ENCODE measurements at regions not wholly inside any gene's neighbourhood (a gene's known extent, or its start where the extent isn't known, plus 50 kb on each side); places are given as distances from the start of the nearest gene placed in this dataset.
A peak's percentile ranks its signal among the peaks of the same experiment; 100 is the strongest.

GRCh38 chr13:89965252-89965651 lies 1382.2 kb upstream of the MIR17HG start:
- DNase-seq (ENCODE audit: low read depth): no peak

- no peak for DNase-seq (ENCODE audit: low read depth)
These were observed 1381.0 kb upstream of the MIR17HG start for GRCh38 chr13:89966524-89966923.

- DNase-seq (ENCODE audit: low read depth): no peak
These were observed 1379.8 kb upstream of the MIR17HG start for GRCh38 chr13:89967701-89968100.

GRCh38 chr13:89968470-89968869 lies 1379.0 kb upstream of the MIR17HG start:
- no peak for DNase-seq (ENCODE audit: low read depth)

- no peak for DNase-seq (ENCODE audit: low read depth)
These were observed 1377.2 kb upstream of the MIR17HG start for GRCh38 chr13:89970353-89970709.

GRCh38 chr13:89977203-89977602 lies 1370.3 kb upstream of the MIR17HG start:
- DNase-seq (ENCODE audit: low read depth): peak; percentile 2

- no peak for DNase-seq (ENCODE audit: low read depth)
These were observed 1366.6 kb upstream of the MIR17HG start for GRCh38 chr13:89980896-89981295.

- DNase-seq (ENCODE audit: low read depth): peak; percentile 5
These were observed 1364.9 kb upstream of the MIR17HG start for GRCh38 chr13:89982407-89983095.

- no peak for DNase-seq (ENCODE audit: low read depth)
These were observed 1359.3 kb upstream of the MIR17HG start for GRCh38 chr13:89988206-89988605.

- no peak for DNase-seq (ENCODE audit: low read depth)
These were observed 1343.9 kb upstream of the MIR17HG start for GRCh38 chr13:90003566-90003965.

- no peak for DNase-seq (ENCODE audit: low read depth)
These were observed 1338.8 kb upstream of the MIR17HG start for GRCh38 chr13:90008707-90009149.

GRCh38 chr13:90014038-90014437 lies 1333.4 kb upstream of the MIR17HG start:
- DNase-seq (ENCODE audit: low read depth): no peak

GRCh38 chr13:90015565-90016507 lies 1331.7 kb upstream of the MIR17HG start:
- peak; percentile 14 for DNase-seq (ENCODE audit: low read depth)

- no peak for DNase-seq (ENCODE audit: low read depth)
These were observed 1330.8 kb upstream of the MIR17HG start for GRCh38 chr13:90016688-90017087.

GRCh38 chr13:90020536-90021070 lies 1326.9 kb upstream of the MIR17HG start:
- DNase-seq (ENCODE audit: low read depth): no peak

GRCh38 chr13:90027409-90027808 lies 1320.1 kb upstream of the MIR17HG start:
- no peak for DNase-seq (ENCODE audit: low read depth)

GRCh38 chr13:90032313-90032712 lies 1315.2 kb upstream of the MIR17HG start:
- DNase-seq (ENCODE audit: low read depth): no peak

GRCh38 chr13:90032841-90033493 lies 1314.5 kb upstream of the MIR17HG start:
- DNase-seq (ENCODE audit: low read depth): no peak

- no peak for DNase-seq (ENCODE audit: low read depth)
These were observed 1308.0 kb upstream of the MIR17HG start for GRCh38 chr13:90039516-90039915.

- no peak for DNase-seq (ENCODE audit: low read depth)
These were observed 1299.9 kb upstream of the MIR17HG start for GRCh38 chr13:90047600-90047999.

- no peak for DNase-seq (ENCODE audit: low read depth)
These were observed 1297.4 kb upstream of the MIR17HG start for GRCh38 chr13:90049989-90050671.

GRCh38 chr13:90055121-90055520 lies 1292.4 kb upstream of the MIR17HG start:
- peak; percentile 18 for DNase-seq (ENCODE audit: low read depth)

Measured in M059J (cell line).